Upper lobe of left lung (tissue), 6 donors: ENCODE measurements at regions not wholly inside any gene's neighbourhood (a gene's known extent, or its start where the extent isn't known, plus 50 kb on each side); places are given as distances from the start of the nearest gene placed in this dataset.

Source experiments
- ATAC-seq, 2 donors: fragments of 200-7000 bp; cut with Tn5 transposase; one replicate each; pipeline ENCODE4 v1.9.1; 2022; ENCODE audit warnings: mild to moderate bottlenecking in 2 of 2, moderate library complexity in 2 of 2; ENCODE audit not compliant: low FRiP score in 2 of 2
- DNase-seq, 2 donors: peaks; one replicate each; pipeline ENCODE4 v3.0.0-alpha.2; 2019 to 2020
- H3K27ac ChIP-seq, 4 donors: fragments of 200-600 bp; sonication (generic); one replicate each; pipeline ENCODE4 v1.5.1; 2016 to 2019
- H3K27me3 ChIP-seq, 4 donors: fragments of 200-600 bp; sonication (generic); one replicate each; pipeline ENCODE4 v1.5.1; 2017 to 2019
- H3K36me3 ChIP-seq, 4 donors: fragments of 200-600 bp; sonication (generic); one replicate each; pipeline ENCODE4 v1.5.1; 2016 to 2019
- H3K4me1 ChIP-seq, 4 donors: fragments of 200-600 bp; sonication (generic); one replicate each; pipeline ENCODE4 v1.5.1; 2018 to 2019
- H3K4me3 ChIP-seq, 4 donors: fragments of 200-600 bp; sonication (generic); one replicate each; pipeline ENCODE4 v1.5.1; 2017 to 2019; ENCODE audit warnings: mild to moderate bottlenecking in 2 of 4, moderate library complexity in 1 of 4
- H3K9me3 ChIP-seq, 4 donors: fragments of 200-600 bp; sonication (generic); one replicate each; pipeline ENCODE4 v1.5.1; 2018 to 2019
- EP300 ChIP-seq, 4 donors: sonication (generic); formaldehyde crosslinking; IDR thresholded peaks; one replicate each; pipeline ENCODE4 v1.5.1; 2017; ENCODE audit warnings: antibody characterized with exemption in 4 of 4, control low read depth in 2 of 4
- POLR2A ChIP-seq, 4 donors: fragments of 450-650 bp; IDR thresholded peaks; one replicate each; pipeline ENCODE4 v1.5.1; 2016 to 2017; ENCODE audit warnings: antibody characterized with exemption in 4 of 4, mild to moderate bottlenecking in 2 of 4
- POLR2AphosphoS5 ChIP-seq, 2 donors: sonication (generic); formaldehyde crosslinking; IDR thresholded peaks; one replicate each; pipeline ENCODE4 v1.5.1; 2017; ENCODE audit warnings: antibody characterized with exemption in 2 of 2
- WGBS, 2 donors: methylation state at CpG; one replicate each; pipeline ENCODE4 v1.1.5; 2017 to 2018; 5-methylcytosine and 5-hydroxymethylcytosine counted together
- TF ChIP-seq, protein P1 (sequence below), 6 experiments: fragments of 450-650 bp in 4 of 6; fragments of 200-600 bp in 2 of 6; sonication (generic) in 2 of 6; IDR thresholded peaks; one replicate each; pipeline ENCODE4 v1.5.1; 2016 to 2019; ENCODE audit warnings: antibody characterized with exemption in 6 of 6
- donor health status: DM: no; HTN: no; CAD: no; lungs with moderate emphysema.
- donor health status: DM: no; HTN: yes; CAD: no; lungs with severe emphysema.

DNA sequence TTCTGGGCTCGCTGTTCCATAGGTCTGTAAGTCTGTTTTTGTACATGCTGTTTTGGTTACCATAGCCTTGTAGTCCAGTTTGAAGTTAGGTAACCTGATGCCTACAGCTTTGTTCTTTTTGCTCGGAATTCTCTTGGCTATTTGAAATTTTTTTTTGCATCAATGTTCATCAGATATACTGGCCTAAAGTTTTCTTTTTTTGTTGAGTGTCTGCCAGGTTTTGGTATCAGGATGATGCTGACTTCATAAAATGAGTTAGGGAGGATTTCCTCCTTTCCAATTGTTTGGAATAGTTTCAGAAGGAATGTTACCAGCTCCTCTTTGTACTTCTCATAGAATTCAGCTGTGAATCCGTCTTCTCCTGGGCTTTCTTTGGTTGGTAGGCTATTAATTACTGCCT, 397.8 kb upstream of the HTR2A start:
- TF ChIP-seq POLR2AphosphoS5 (IDR thresholded peaks at IDR 0.05), result no peak
- H3K27ac ChIP-seq, result no peak overlapping the region
- whole genome bisulfite sequencing, 2 donors, result 50 to 80% methylated on average over 3 of the region's 3 CpGs

DNA sequence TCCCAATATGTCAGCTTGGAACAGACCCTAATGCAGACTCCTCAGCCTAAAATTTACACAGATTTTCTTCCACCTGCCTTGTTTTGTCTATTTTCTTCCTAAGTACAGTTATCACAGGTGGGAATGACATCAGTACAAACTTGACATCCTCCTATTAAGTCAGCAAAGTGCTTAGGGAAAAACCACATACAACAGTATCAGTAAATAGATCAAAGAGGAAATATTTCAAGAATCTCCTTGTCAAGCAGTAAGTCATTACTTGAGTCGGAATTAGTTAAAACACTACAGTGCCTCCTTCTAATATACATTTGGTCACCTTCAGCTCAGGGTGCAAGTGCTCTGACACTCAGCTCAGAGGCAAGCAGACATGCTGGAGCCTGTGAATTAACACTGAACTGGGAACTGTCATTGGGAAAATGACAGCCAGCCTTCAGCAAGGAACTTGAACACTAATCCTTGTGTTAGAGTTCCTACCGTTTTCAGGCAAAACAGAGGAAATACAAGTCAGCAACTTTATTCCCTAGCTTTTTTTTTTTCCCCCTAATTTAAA, 394.3 kb upstream of the HTR2A start:
- Histone ChIP-seq H3K4me3 (no peak overlapping the region), H3K36me3 (no peaks in the 10 kb centered on the region), H3K4me1 (no peaks in the 10 kb centered on the region), H3K9me3 (no peaks in the 10 kb centered on the region), H3K27ac (no peak overlapping the region), H3K27me3 (no peaks in the 10 kb centered on the region)
- ATAC-seq (no peak), DNase-seq (no peak)
- WGBS, 2 donors, result 18 to 33% methylated on average over 2 of the region's 2 CpGs
- no peak for TF ChIP-seq EP300 (IDR thresholded peaks at IDR 0.05)
- TF ChIP-seq POLR2A (IDR thresholded peaks at IDR 0.05), result no peak
- no peak for TF ChIP-seq POLR2AphosphoS5 (IDR thresholded peaks at IDR 0.05)
- TF ChIP-seq, protein P1, sequence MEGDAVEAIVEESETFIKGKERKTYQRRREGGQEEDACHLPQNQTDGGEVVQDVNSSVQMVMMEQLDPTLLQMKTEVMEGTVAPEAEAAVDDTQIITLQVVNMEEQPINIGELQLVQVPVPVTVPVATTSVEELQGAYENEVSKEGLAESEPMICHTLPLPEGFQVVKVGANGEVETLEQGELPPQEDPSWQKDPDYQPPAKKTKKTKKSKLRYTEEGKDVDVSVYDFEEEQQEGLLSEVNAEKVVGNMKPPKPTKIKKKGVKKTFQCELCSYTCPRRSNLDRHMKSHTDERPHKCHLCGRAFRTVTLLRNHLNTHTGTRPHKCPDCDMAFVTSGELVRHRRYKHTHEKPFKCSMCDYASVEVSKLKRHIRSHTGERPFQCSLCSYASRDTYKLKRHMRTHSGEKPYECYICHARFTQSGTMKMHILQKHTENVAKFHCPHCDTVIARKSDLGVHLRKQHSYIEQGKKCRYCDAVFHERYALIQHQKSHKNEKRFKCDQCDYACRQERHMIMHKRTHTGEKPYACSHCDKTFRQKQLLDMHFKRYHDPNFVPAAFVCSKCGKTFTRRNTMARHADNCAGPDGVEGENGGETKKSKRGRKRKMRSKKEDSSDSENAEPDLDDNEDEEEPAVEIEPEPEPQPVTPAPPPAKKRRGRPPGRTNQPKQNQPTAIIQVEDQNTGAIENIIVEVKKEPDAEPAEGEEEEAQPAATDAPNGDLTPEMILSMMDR (IDR thresholded peaks at IDR 0.05), result no peak

More for the DNA sequence above, 397.8 kb upstream of the HTR2A start:
- Histone ChIP-seq H3K4me1 (no peaks in the 10 kb centered on the region), H3K36me3 (no peaks in the 10 kb centered on the region), H3K4me3 (no peak overlapping the region), H3K27me3 (no peaks in the 10 kb centered on the region), H3K9me3 (no peaks in the 10 kb centered on the region)
- ATAC-seq (no peak), DNase-seq (no peak)

DNA sequence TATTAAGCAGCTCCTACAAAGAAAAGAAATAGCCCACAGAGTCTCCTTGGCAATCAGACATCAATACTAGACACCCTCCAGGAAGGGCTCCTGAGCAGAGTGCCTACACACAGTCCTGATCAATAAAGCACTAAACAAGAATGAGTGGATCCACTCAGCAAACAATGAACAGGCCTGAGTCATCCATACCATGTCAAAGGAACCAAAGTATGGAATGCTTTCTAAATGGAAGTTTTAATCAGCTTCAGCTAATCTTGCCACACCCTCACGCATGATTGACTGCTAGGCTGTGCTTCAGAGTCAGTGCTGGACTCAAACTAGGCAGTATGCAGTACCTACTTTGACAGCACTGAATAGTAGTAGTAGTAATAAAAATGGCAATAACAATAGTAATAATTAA, 392.7 kb upstream of the HTR2A start:
- WGBS, 2 donors, result 100% methylated on average over 1 of the region's 1 CpG
- no peaks in the 10 kb centered on the region for H3K27me3 ChIP-seq
- H3K9me3 ChIP-seq, result no peaks in the 10 kb centered on the region
- H3K4me3 ChIP-seq, result no peak overlapping the region
- TF ChIP-seq POLR2AphosphoS5 (IDR thresholded peaks at IDR 0.05), result no peak
- no peak for TF ChIP-seq EP300 (IDR thresholded peaks at IDR 0.05)
- TF ChIP-seq, protein P1 (IDR thresholded peaks at IDR 0.05), result no peak
- no peak for TF ChIP-seq POLR2A (IDR thresholded peaks at IDR 0.05)
- H3K27ac ChIP-seq, result no peak overlapping the region
- H3K36me3 ChIP-seq, result no peaks in the 10 kb centered on the region
- ATAC-seq (no peak), DNase-seq (no peak)
- no peaks in the 10 kb centered on the region for H3K4me1 ChIP-seq

DNA sequence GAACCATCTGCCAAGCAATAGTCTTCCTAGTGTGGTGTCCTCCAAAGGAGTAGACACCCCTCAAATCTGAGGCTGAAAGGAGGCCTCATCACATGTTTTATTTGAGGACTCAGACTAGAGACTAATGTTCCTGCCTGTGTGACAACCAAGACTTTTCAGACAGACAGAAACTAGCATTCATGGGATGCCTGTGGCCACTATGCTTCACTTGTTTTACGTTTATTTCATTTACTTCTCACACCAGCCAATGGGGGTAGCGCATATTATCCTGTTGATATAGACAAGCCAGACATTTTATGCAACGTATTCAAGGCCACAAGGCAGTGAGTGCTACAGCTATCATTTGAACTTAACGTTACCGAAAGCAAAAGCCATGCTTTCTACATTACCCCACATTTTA, 391.7 kb upstream of the HTR2A start:
- Histone ChIP-seq H3K4me3 (no peak overlapping the region), H3K27ac (no peak overlapping the region), H3K27me3 (no peaks in the 10 kb centered on the region), H3K4me1 (no peaks in the 10 kb centered on the region), H3K36me3 (no peaks in the 10 kb centered on the region), H3K9me3 (no peaks in the 10 kb centered on the region)
- DNase-seq, result no peak
- no peak for ATAC-seq
- 78 to 90% methylated on average over 5 of the region's 5 CpGs for WGBS, 2 donors
- TF ChIP-seq POLR2A (IDR thresholded peaks at IDR 0.05) (no peak), POLR2AphosphoS5 (IDR thresholded peaks at IDR 0.05) (no peak), EP300 (IDR thresholded peaks at IDR 0.05) (no peak)
- TF ChIP-seq, protein P1 (IDR thresholded peaks at IDR 0.05), result no peak

DNA sequence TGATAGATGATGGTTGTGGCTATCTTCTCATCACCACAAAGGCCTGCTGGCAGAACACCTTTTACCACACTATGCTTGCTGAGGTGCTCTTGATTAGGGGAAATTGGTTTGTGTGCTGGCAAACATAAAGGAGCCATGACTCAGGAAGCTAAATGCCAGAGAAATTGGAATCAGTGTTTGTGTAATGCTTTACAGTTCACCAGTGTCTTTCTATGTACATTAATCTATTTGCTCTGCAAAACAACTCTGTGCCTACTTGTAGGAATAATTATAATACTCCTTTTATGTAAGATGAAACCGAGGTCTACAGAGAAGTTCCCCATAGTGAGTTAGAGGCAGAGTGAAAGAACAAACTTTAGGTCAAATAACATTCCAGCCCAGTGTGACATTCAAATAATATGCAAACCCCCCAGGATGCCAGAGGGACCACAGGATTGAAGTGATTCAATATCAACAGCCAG, 390.5 kb upstream of the HTR2A start:
- Histone ChIP-seq H3K9me3 (no peaks in the 10 kb centered on the region), H3K27me3 (no peaks in the 10 kb centered on the region), H3K4me3 (no peak overlapping the region), H3K27ac (no peak overlapping the region), H3K36me3 (no peaks in the 10 kb centered on the region), H3K4me1 (no peaks in the 10 kb centered on the region)
- DNase-seq (no peak), ATAC-seq (no peak)
- TF ChIP-seq, protein P1 (IDR thresholded peaks at IDR 0.05), result no peak
- no peak for TF ChIP-seq POLR2AphosphoS5 (IDR thresholded peaks at IDR 0.05)
- no peak for TF ChIP-seq POLR2A (IDR thresholded peaks at IDR 0.05)
- no peak for TF ChIP-seq EP300 (IDR thresholded peaks at IDR 0.05)
- WGBS, 2 donors, result 61% methylated on average over 1 of the region's 1 CpG
